NOMO-1 treated with dmso at 0.1 percent for 144 hours (cell line): ENCODE measurements at regions not wholly inside any gene's neighbourhood (a gene's known extent, or its start where the extent isn't known, plus 50 kb on each side); places are given as distances from the start of the nearest gene placed in this dataset.
"Not testable (repeated sequence)": the region's sequence is repeated elsewhere in the genome, so short reads cannot be mapped to it uniquely, and the experiment has no call there.

Source experiments
- DNase-seq: peaks from one replicate; lab custom pipeline; 2025; ENCODE audit not compliant: unreplicated experiment; lab: John Stamatoyannopoulos, UW

GRCh38 chr15:37397266-37398022, 297.1 kb upstream of the MEIS2 start:
- DNase-seq = no peak

- no peak for DNase-seq
These were observed 315.8 kb upstream of the MEIS2 start for GRCh38 chr15:37416103-37416502.

DNA sequence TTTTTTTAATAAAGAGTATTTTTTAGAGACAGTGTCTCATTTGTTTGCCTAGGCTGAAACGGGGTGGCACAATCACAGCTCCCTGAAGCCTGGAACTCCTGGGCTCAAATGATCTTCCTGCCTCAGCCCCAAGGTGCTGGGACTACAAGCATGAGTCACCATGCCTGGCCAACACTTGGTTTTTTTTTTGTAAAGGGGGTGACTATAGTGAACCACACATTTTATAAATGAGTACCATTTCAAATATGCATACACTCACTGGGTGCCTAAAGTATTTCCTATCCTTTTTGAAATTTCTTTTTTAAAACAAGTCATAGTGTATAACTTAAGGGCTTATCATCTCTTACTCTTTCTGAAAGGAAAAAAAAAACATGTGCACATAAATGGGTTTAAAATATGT, 325.2 kb upstream of the MEIS2 start:
- DNase-seq = no peak

- DNase-seq = not testable (repeated sequence)
These were observed 327.0 kb upstream of the MEIS2 start for GRCh38 chr15:37427393-37427792.

DNA sequence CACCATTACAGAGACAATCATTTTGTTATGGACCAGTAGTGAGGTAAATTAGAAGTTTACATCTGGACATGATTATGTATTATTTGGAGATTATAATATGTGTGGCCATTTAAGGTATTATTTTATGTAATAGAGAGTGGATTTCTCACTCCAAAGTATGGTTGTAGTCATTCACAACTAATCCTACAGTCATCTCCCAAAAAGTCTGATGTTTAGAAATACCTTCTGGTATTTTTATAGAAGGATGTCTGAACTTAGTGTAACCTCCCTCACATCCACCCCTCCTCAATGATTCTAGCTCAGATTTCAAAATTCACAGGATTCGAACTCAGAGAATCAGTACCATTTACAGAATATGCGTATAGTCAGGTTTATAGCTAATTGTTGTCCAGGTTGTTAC, 346.6 kb upstream of the MEIS2 start:
- DNase-seq = no peak

- no peak for DNase-seq
These were observed 352.1 kb upstream of the MEIS2 start for GRCh38 chr15:37452498-37452897.

DNA sequence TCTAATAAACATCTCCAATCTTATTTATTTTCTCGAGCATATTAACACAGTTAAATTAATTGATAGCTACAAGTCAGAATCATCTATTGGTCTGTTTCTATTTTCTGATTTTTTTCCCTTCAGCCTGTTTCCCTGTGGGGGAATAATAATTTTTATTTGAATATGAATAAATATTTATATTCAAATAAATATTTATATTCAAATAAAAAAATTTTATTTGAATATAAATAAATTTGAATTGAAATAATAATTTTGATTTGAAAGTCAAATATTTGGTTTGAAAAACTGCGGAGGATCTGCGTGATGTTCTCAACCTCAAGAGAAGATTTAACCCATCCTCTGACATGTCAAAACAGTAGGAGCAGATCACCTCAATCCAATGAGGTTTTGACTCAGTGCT, 380.1 kb upstream of the MEIS2 start:
- no peak for DNase-seq

GRCh38 chr15:37481126-37481525, 380.8 kb upstream of the MEIS2 start:
- no peak for DNase-seq

DNA sequence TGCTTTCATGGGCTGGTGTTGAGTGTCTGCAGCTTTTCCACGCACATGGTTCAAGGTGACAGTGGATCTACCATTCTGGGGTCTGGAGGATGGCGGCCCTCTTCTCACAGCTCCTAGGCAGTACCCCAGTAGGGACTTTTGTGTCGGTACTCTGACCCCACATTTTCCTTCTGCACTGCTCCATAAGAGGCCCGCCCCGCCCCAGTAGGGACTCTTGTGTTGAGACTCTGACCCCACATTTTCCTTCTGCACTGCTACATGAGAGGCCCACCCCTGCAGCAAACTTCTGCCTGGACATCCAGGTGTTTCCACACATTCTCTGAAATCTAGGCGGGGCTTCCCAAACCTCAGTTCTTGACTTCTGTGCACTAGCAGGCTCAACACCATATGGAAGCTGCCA, 383.4 kb upstream of the MEIS2 start:
- no peak for DNase-seq

GRCh38 chr15:37485056-37485455, 384.7 kb upstream of the MEIS2 start:
- DNase-seq = no peak

GRCh38 chr15:37490707-37491106, 390.4 kb upstream of the MEIS2 start:
- no peak for DNase-seq

DNA sequence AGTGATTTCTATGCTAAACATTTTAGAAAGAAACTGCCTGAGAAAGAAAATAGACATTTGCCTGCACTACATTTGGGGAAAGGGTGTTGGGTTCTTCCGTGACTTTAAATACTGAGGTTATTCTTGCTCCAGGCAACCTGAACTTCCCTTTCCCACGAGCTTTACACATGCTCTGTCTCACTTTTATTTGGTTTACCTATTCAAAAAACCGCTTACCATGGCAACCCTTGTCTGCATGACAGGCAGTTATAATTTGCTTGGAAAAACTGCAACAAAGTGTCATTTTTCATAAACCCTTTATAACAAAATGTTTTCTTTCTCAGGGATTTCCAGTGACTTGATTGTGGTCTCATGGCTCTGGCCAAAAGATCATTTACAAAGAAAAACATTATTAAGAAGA, 416.3 kb upstream of the MEIS2 start:
- DNase-seq = no peak

GRCh38 chr15:37517191-37517895, 417.0 kb upstream of the MEIS2 start:
- DNase-seq = no peak

GRCh38 chr15:37518436-37518835, 416.0 kb upstream of the TMCO5A start:
- DNase-seq = no peak

- DNase-seq = no peak
These were observed 414.4 kb upstream of the TMCO5A start for GRCh38 chr15:37520026-37520425.

GRCh38 chr15:37520882-37521281, 413.6 kb upstream of the TMCO5A start:
- no peak for DNase-seq

GRCh38 chr15:37524601-37525000, 409.8 kb upstream of the TMCO5A start:
- no peak for DNase-seq

DNA sequence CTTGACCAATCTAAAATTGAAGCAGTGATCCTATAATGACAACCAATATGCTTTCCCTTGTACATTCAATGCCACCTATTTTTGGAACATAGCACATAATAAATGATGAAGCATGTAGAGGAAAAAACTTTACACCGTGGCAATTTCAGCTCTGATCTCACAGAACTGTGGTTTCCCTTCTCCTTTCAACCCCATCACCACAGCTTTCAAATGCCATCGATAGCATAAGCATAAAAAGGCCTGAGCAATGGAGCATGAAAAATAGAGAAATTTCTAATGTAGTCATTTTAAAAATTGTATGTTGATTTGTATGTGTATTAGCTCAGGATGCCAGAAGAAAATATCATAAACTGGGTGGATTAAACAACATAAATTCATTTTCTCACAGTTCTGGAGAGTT, 406.0 kb upstream of the TMCO5A start:
- no peak for DNase-seq

DNA sequence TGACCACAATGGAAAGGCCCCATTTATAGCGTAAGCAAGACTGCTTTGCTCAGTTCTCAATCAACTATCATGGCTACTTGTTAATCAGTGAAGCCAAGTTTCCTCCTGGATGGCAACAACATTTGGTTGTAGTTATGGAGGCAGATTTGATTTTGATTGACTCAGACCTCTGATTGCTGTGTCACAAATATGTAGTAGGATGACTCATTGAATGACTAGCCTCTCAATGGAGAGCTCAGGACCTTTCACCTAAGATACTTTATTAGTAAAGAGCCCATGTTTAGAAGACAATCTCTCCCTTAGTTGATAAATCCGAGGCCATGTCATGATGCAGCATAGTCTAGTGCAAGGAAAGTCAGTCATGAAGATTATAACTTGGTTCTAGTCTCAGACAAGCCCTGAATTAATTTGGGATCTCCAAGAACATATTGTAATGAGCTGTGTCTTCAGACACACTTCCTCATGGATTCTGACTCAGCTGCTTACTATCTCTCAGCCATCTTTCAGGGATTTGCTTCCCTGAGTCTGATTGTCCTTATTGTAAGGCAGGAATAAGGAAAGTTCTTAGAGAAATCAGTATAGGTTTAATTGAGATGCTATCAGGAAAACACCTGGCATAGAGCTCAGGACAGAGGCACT, 397.4 kb upstream of the TMCO5A start:
- DNase-seq = no peak

DNA sequence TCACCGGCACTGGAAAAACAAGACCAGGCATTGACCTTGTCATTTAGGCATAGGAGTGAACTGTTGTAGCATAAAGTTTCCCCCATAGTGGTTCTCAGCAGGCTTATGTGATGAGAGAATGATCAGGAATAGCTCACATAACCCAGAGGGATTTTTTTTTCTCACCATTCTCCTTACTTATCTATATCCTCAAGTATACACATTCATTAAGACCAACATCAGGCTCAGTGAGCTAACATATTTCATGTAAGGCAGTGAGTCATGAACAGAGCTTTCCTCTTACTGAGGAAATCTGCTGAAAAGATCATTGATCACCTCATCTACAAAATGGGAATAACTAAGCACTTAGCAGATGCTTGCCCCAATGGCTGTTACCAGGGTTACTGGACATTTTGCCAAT, 396.6 kb upstream of the TMCO5A start:
- DNase-seq = no peak

DNA sequence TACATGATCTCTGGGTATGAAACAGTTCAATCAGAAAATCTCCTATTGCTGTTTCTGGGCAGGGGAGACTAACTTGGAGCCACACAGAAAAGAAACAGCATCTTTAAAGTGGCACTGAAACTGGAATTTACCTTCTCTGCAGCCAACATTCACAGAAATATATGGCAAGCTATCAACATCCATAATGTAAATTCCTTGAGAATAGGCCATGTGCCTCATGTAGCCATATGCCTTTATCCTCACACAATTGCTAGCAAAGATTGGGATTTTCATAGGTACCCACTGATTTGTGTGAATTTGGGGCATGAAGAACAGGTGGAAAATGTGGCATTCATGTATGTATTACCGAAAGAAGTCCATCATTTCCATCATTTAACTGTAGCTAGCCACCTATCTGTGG, 386.3 kb upstream of the TMCO5A start:
- DNase-seq = no peak

- no peak for DNase-seq
These were observed 383.9 kb upstream of the TMCO5A start for GRCh38 chr15:37550360-37551024.
